Bronchial epithelial cell (primary cell): ENCODE measurements at regions not wholly inside any gene's neighbourhood (a gene's known extent, or its start where the extent isn't known, plus 50 kb on each side); places are given as distances from the start of the nearest gene placed in this dataset.

Source experiments
- DNase-seq: peaks from one replicate; pipeline ENCODE4 v3.0.0-alpha.2; 2010; ENCODE audit warnings: low read depth
- FAIRE-seq: peaks from 2 replicates; lab custom pipeline; 2011; peaks lifted over from hg19 to GRCh38; lab: Jason Lieb, UNC
- H3K27me3 ChIP-seq: 2 replicates; pipeline ENCODE4 v1.5.1; 2011; ENCODE audit warnings: low read length; ENCODE audit not compliant: control insufficient read depth, insufficient read depth
- H3K36me3 ChIP-seq: 2 replicates; pipeline ENCODE4 v1.5.1; 2011; ENCODE audit warnings: low read length; ENCODE audit not compliant: control insufficient read depth, insufficient read depth
- H3K4me3 ChIP-seq: 2 replicates; pipeline ENCODE4 v1.5.1; 2011; ENCODE audit warnings: mild to moderate bottlenecking, low read depth, low read length, control low read depth
- TF ChIP-seq, protein P1 (sequence below): IDR thresholded peaks from 2 replicates; pipeline ENCODE4 v1.5.1; 2011; ENCODE audit warnings: mild to moderate bottlenecking, moderate library complexity, low read length, control low read depth, inconsistent platforms; ENCODE audit not compliant: insufficient read depth, severe bottlenecking

GRCh38 chr2:235148201-235149170 lies 196.7 kb downstream of the SH3BP4 start:
- FAIRE-seq = no peak
- no peak for DNase-seq
- no peaks in the 10 kb centered on the region for H3K36me3 ChIP-seq
- H3K4me3 ChIP-seq = no peak overlapping the region
- peaks cover 3% of the 10 kb centered on the region for H3K27me3 ChIP-seq
- TF ChIP-seq, protein P1, sequence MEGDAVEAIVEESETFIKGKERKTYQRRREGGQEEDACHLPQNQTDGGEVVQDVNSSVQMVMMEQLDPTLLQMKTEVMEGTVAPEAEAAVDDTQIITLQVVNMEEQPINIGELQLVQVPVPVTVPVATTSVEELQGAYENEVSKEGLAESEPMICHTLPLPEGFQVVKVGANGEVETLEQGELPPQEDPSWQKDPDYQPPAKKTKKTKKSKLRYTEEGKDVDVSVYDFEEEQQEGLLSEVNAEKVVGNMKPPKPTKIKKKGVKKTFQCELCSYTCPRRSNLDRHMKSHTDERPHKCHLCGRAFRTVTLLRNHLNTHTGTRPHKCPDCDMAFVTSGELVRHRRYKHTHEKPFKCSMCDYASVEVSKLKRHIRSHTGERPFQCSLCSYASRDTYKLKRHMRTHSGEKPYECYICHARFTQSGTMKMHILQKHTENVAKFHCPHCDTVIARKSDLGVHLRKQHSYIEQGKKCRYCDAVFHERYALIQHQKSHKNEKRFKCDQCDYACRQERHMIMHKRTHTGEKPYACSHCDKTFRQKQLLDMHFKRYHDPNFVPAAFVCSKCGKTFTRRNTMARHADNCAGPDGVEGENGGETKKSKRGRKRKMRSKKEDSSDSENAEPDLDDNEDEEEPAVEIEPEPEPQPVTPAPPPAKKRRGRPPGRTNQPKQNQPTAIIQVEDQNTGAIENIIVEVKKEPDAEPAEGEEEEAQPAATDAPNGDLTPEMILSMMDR = no peak

DNA sequence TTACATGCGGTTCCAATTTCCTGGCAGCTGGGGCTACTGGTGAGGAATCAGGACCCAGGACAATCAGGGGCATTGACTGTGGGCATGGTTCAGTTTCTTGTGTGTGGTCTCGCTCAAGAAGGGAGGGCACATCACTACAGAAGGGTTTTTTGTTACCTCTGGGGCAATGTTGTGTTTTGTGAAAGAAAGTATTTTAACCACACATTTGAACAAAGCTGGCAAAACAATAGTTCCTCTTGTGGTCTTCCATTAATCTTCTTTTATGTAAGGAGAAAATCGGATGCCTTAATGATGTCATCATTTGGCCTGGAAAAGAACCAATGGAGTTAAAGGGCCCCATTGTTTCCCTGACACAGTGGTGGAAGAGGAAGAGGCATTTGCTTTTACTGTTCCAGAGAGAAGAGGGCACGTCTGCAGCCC lies 197.4 kb downstream of the SH3BP4 start:
- Histone ChIP-seq H3K36me3 (no peaks in the 10 kb centered on the region), H3K4me3 (no peak overlapping the region), H3K27me3 (peaks cover 3% of the 10 kb centered on the region)
- FAIRE-seq (no peak), DNase-seq (no peak)
- TF ChIP-seq, protein P1 = no peak

GRCh38 chr2:235149736-235150135 lies 197.9 kb downstream of the SH3BP4 start:
- DNase-seq (no peak), FAIRE-seq (no peak)
- Histone ChIP-seq H3K27me3 (no peaks in the 10 kb centered on the region), H3K36me3 (no peaks in the 10 kb centered on the region), H3K4me3 (no peak overlapping the region)
- TF ChIP-seq, protein P1 = no peak

DNA sequence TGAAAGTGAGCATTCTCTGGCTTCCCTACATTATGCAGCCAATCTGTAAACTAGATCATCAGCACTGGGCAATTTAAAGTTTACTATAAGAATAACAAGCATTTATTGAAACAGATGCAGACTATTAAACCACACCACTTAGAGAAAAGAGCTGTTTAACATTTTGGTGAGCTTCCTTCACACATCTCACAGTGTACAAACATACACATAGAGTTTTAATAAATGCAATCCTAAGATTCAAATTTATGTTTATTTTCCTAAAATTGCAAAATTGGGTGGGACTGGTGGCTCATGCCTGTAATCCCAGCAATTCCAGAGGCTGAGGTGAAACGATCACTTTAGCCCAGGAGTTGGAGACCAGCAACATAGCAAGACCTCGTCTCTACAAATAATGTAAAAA lies 199.3 kb downstream of the SH3BP4 start:
- no peaks in the 10 kb centered on the region for H3K27me3 ChIP-seq
- FAIRE-seq (no peak), DNase-seq (no peak)
- TF ChIP-seq, protein P1 = no peak
- H3K36me3 ChIP-seq = no peaks in the 10 kb centered on the region
- no peak overlapping the region for H3K4me3 ChIP-seq

DNA sequence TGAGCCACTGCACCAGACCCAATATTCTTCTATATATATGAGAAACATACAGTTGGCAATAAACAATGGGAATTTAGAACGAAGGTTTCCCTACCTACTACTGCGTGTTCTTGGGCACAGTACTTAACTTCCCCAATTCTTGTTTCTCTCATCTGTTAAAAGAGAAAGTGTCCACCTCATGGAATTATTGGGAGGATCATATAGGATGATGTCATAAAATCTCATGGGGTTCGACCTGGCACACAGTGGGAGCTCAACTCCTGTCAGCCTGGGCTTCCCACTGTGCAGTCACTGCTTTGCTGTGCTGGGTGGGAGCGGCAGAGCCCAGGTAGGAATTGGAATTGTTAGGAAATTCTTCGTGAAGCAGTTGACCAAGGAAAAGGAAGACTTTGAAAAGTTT lies 203.3 kb downstream of the SH3BP4 start:
- Histone ChIP-seq H3K27me3 (no peaks in the 10 kb centered on the region), H3K4me3 (no peak overlapping the region), H3K36me3 (no peaks in the 10 kb centered on the region)
- no peak for FAIRE-seq
- TF ChIP-seq, protein P1 = no peak
- DNase-seq = no peak
